KOPT-K1 (cell line): ENCODE measurements at regions not wholly inside any gene's neighbourhood (a gene's known extent, or its start where the extent isn't known, plus 50 kb on each side); places are given as distances from the start of the nearest gene placed in this dataset.

Experiments
- H3K27ac ChIP-seq: fragments of 200-600 bp; sonication (generic); 2 replicates; pipeline ENCODE4 v1.5.1; 2016; ENCODE audit warnings: antibody characterized with exemption, mild to moderate bottlenecking, low read depth, low read length; ENCODE audit not compliant: poor library complexity, severe bottlenecking
- H3K36me3 ChIP-seq: fragments of 200-600 bp; sonication (generic); 2 replicates; pipeline ENCODE4 v1.5.1; 2017; ENCODE audit warnings: antibody characterized with exemption, mild to moderate bottlenecking, low read length, moderate library complexity; ENCODE audit not compliant: insufficient read depth
- H3K9me3 ChIP-seq: fragments of 200-600 bp; sonication (generic); 2 replicates; pipeline ENCODE4 v1.5.1; 2017; ENCODE audit warnings: antibody characterized with exemption, low read length, mild to moderate bottlenecking; ENCODE audit not compliant: insufficient read depth, poor library complexity, severe bottlenecking

DNA sequence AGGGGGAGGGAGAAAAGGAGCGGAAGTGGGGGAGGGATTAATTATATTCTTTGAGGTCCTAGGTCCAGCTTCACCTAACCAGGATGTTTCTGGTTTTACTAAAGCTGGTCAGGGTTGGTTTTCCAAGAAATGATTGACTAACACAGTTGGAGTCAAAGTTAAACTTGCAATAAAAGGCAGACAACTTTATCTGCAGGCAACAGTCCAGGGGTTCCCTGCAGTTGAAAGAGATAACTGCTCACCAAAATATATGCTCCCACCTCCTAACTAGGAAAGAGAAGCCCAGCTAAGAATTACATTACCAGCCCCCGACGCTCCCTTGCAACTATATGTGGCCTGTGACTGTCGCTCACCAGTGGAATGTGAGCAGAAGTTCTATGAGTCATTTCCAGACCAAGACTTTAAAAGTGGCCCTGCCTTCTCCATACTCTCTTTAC, 140.0 kb upstream of the PKDCC start:
- H3K9me3 ChIP-seq, result no peaks in the 10 kb centered on the region
- H3K27ac ChIP-seq, result no peak overlapping the region
- H3K36me3 ChIP-seq, result no peaks in the 10 kb centered on the region

DNA sequence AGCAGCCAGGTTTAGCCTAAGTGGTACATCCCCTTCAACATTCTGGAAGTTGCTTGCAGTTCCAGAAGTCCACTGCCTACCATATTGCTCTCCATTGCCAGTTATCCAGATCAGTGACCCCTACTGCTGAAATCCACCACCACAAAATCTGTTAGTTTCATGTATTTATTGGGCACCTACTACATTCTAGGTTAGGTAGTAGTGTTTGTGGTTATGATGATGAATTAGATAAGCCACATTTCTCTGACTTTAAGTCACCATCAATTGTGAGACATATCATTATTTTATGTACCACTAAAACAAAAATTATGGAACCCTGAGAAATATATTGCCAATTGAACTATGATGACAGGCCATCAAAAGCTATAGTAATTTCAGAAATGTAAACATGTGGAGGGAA, 139.5 kb upstream of the PKDCC start:
- H3K36me3 ChIP-seq, result no peaks in the 10 kb centered on the region
- no peaks in the 10 kb centered on the region for H3K9me3 ChIP-seq
- no peak overlapping the region for H3K27ac ChIP-seq

DNA sequence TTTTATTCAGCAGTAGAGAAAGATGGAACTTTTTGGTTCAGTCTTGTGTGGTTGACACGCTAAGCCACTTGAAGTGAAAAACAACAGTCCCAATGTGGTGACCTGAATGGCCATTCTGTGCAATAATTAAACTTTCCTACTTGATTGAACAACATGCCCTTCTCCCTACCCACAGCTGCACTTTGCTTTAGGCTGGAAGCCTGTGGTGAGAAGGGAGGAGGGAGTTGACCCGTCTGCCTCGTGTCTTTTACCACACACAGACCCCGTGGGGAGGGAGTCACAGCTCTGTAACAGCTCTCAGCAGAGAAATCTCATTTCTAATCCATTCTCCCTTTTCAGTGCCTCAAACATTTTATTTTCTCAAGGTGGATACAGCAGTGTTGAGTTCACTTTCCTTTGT, 138.2 kb upstream of the PKDCC start:
- Histone ChIP-seq H3K36me3 (no peaks in the 10 kb centered on the region), H3K27ac (no peak overlapping the region), H3K9me3 (no peaks in the 10 kb centered on the region)

DNA sequence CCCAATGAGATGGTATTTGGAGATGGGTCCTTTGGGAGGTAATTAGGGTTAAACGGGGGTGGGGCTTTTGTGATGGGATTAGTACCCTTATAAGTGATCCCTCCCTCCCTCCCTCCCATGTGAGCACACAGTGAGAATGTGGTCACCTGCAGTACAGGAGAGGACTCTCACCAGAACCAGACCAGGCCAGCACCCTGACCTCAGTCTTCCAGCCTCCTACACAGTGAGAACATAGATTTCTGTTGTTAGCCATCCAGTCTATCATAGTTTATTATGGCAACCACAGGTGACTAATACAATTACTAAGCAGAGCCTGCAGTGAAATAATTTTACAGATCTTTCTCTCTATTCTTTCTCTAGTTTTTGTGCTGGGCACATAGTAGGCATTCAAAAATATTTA, 137.7 kb upstream of the PKDCC start:
- no peaks in the 10 kb centered on the region for H3K9me3 ChIP-seq
- H3K27ac ChIP-seq, result no peak overlapping the region
- no peaks in the 10 kb centered on the region for H3K36me3 ChIP-seq

DNA sequence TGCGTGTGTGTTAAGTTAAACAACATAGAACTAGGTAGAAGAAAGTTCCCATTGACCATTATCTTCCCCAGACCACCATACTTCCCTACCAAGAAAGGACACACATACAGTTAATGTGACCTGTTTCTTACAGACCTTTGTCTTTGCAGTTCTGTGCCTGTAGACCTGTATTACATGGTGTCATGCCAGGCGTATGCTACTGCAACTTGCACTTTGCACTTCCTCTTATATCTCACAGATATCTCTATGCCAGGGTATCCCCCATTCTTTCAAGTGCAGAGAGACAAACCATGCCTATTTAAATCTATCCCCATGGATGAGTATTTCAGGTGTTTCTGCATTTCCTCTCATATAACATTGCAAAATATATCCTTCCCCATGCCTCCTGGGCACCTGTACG, 136.8 kb upstream of the PKDCC start:
- Histone ChIP-seq H3K27ac (no peak overlapping the region), H3K9me3 (no peaks in the 10 kb centered on the region), H3K36me3 (no peaks in the 10 kb centered on the region)

DNA sequence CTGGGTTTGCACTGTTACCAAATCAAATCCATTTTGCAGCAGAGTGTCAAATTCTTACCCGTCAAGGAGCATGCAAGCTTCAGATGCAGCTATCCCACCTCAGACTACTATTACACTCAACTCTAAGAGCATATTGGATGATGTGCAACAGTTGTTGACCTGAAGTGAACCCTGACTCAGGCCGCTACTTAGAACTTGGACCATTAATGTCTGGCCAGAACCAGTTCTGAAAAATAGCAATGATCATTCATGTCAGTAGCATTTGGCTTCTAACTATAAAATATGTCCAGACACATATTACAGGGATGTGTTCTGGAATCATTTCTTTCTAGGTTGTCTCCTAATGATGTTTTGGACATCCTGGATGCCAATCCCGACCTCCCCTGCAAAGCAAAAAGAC, 135.5 kb upstream of the PKDCC start:
- no peak overlapping the region for H3K27ac ChIP-seq
- H3K36me3 ChIP-seq, result no peaks in the 10 kb centered on the region
- H3K9me3 ChIP-seq, result no peaks in the 10 kb centered on the region

DNA sequence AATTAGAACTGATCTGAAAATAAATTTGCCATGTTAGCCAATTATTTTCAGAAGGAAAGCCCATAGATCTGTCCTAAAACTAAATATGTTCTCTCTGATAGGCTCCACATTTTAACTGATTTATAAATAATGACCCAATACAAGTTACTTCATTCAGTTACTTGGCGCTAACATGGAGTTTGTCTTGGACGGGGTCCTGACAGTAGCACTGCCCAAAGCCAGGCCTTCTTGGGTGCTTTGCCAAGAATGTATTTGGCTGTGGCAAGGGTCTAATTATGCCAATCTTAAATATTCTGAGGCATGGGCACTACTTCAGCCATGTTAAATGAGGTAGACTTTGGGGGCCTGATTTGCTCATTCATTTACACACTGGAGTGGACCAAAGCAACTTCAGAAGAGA, 135.0 kb upstream of the PKDCC start:
- Histone ChIP-seq H3K9me3 (no peaks in the 10 kb centered on the region), H3K27ac (no peak overlapping the region), H3K36me3 (no peaks in the 10 kb centered on the region)

DNA sequence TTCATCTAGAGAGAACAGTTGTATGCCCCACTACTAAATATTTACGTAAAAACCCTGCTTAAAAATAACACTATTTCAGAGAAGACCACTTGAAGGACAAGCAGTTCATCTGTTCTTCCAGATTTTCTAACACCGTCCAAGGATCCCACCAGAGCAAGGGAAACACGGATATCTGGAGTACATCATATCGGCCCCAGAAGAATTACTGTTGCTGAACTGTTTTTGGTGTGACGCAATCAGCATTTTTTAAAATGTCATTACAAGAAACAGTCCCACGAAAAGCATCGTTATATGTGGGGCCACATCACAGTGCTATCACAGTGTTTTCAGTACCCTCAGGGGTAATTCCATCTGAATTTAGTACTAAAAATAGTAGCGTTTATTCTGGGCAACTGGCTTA, 134.5 kb upstream of the PKDCC start:
- no peak overlapping the region for H3K27ac ChIP-seq
- H3K9me3 ChIP-seq, result no peaks in the 10 kb centered on the region
- no peaks in the 10 kb centered on the region for H3K36me3 ChIP-seq

DNA sequence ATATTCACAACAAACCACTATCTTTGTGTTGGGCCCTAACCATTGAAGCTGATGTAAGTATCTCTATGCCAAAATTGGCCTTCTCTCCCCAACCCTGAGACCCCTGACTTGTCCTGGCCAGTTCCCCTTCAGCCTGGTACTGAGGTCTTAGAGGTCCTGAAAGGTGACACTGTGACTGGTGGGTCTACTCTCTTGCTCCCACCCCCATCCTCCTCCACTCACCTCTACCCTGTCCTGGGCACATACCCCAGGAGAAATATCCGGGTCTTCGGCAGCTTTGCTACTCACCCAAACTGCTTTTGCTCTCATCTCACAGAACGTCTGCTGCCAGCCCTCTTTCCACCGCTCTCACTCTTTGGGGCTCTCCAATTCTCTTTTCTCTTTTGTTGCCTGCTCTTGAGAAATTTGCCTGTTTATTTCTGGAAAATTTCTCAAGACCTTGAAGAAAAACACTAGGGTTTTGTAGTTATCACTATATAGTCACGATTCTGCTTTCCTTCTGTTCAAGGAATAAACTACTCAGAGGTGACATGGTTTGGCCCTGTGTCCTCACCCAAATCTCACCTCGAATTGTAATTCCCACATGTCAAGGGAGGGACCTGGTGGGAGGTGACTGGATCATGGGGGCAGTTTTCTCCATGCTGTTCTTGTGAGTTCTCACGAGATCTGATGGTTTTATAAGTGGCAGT, 133.8 kb upstream of the PKDCC start:
- no peaks in the 10 kb centered on the region for H3K36me3 ChIP-seq
- no peak overlapping the region for H3K27ac ChIP-seq

DNA sequence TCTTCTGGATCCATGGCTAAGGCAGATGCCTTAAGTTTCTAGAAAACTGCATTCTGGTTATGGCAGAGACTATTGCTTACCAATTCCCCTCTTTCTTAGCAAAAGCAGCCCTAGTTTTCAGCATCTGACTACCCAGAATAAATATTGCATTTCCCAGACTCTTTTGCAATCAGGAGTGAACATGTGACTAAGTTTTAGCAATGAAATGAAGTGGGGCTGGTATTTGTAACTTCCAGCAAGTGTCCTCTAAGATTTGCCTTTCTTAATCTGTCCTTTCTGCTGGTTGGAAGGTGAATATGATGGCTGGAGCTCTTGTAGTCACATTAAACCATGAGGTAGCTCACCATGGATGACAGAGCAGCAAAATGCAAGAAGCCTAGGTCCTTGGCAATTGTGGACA, 132.9 kb upstream of the PKDCC start:
- Histone ChIP-seq H3K27ac (no peak overlapping the region), H3K36me3 (no peaks in the 10 kb centered on the region), H3K9me3 (no peaks in the 10 kb centered on the region)

More for the DNA sequence above, 133.8 kb upstream of the PKDCC start:
- no peaks in the 10 kb centered on the region for H3K9me3 ChIP-seq

DNA sequence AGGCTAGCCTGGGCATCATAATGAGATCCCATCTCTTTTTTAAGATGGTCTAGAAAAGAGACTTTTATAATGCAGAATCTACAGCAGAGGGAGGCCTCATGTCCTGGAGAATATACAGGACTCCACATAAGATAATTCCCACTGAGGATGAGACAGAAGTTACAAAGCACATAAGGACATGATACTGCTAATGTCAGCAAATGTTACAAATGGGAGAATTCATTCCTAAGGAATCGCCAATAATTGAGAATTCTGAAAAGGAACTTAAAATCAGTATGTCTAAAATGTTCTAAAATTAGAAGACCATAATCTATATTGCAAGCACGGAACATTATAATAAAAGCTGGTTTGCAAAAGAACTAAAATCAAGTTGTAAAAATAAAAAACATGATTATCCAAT, 131.6 kb upstream of the PKDCC start:
- H3K9me3 ChIP-seq, result no peaks in the 10 kb centered on the region
- H3K36me3 ChIP-seq, result no peaks in the 10 kb centered on the region
- no peak overlapping the region for H3K27ac ChIP-seq

DNA sequence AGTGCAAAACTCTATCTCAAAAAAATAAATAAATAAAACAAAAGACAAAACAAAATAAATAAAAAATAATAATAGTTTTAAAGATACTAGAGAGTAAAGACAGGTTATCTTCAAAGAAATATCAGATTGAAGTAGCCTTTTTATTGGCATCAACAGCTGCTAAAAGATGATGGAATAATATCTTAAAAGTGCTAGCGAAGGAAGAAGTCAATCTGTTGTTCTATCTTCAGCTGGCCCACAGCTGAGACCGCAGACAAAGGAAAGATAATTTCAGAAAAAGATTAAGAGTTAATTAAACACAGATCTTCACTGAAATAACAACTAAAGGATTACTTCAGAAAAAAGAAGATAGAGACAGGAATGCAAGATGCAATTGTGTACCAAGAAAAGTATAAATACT, 130.2 kb upstream of the PKDCC start:
- Histone ChIP-seq H3K36me3 (no peaks in the 10 kb centered on the region), H3K27ac (no peak overlapping the region), H3K9me3 (no peaks in the 10 kb centered on the region)

DNA sequence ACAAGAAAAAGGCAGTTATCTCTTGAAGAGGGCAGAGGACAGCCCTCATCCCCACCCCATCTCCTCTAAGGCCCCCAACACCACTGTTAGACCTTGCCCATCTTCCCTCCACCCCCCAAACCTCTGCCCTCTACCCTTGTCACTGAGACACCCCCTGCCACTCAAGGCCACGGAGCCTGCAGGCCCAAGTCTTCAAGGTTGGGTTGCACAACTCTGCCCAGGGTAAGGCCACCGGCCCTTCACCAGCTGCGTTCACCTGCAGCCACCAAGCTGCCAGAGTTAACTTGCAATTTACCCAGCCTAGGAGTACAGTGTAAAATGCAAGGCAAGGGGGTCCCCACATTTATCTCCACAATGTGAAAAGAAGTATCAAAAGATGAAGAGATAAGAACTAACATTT, 128.7 kb upstream of the PKDCC start:
- no peaks in the 10 kb centered on the region for H3K36me3 ChIP-seq

DNA sequence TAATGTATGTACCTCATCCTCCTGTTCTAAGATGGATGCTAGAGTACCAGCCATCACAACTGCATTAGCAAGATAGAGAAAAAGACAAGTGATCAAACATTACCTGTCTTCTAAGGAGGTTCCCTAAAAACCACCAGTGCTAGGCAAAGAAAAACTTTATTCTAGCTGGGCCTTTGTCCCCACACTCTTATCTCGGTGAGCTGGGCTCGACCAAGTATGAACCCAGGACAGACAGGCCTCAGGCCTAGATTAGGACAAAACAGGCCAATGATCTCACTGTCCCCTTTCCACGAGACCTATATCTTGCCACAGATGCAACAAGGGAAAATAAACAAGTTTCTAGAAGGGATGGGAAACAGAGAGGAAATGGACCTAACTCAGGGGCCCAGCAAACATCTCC, 127.6 kb upstream of the PKDCC start:
- Histone ChIP-seq H3K36me3 (no peaks in the 10 kb centered on the region), H3K27ac (no peak overlapping the region), H3K9me3 (no peaks in the 10 kb centered on the region)

More for the DNA sequence above, 128.7 kb upstream of the PKDCC start:
- no peaks in the 10 kb centered on the region for H3K9me3 ChIP-seq
- H3K27ac ChIP-seq, result no peak overlapping the region

DNA sequence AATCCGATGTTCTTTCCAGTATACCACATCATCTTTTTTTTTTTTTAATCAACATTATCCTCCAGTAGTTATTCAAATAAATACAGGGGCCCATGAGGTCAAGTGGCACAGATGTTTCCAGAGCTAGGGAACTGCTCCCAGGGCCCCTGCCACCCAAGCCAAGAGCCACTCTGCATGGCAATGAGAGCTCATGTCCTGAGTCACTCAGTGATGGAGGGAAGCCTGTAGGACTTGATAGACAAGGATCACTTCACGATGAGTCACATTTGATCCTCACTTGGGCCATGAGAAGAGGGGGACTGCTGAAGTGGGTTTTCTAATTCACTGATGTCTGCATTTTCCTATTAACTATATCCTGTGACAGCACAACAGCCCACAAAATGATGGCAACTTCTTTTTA, 127.0 kb upstream of the PKDCC start:
- Histone ChIP-seq H3K9me3 (no peaks in the 10 kb centered on the region), H3K27ac (no peak overlapping the region), H3K36me3 (no peaks in the 10 kb centered on the region)

DNA sequence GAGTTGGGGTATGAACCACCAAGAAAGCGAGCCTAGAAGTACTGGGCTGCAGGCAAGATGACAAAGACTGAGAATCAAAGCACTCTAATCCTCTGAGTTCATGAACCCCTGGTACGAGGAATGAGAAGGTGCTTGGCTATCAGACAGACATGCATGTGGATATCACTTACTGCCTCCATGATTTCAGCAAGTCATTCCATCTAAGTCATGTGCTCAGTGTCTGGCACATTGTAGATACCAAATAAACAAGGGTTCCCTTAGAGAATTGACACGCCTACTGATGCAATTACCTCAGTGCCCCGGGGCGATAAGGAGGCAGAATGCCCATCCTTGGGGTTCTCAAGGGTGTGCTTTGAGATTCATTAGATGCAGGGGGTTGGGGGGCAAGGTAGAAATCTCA, 125.6 kb upstream of the PKDCC start:
- H3K9me3 ChIP-seq, result no peaks in the 10 kb centered on the region
- no peaks in the 10 kb centered on the region for H3K36me3 ChIP-seq
- H3K27ac ChIP-seq, result no peak overlapping the region
